GM21447 (cell line): ENCODE measurements at regions not wholly inside any gene's neighbourhood (a gene's known extent, or its start where the extent isn't known, plus 50 kb on each side); places are given as distances from the start of the nearest gene placed in this dataset.

Experiments
- ATAC-seq: cut with Tn5 transposase; IDR thresholded peaks from one replicate; pipeline ENCODE4 v1.9.1; 2021; ENCODE audit not compliant: unreplicated experiment

DNA sequence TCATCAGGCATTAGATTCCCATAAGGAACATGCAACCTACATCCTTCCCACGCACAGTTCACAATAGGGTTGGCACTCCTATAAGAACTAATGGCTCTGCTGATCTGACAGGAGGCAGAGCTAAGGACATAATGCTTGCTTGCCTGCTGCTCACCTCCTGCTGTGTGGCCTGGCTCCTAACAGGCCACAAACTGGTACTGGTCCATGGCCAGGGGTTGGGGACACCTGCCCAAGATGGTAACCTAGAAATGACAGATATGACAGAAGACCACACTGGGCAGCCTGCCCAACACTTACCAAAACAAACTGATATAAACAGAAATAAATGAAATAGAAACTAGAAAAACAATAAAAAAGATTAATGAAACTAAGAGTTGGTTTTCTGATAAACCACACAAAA is 325.6 kb downstream of the SEC23A start:
- no peak for ATAC-seq

DNA sequence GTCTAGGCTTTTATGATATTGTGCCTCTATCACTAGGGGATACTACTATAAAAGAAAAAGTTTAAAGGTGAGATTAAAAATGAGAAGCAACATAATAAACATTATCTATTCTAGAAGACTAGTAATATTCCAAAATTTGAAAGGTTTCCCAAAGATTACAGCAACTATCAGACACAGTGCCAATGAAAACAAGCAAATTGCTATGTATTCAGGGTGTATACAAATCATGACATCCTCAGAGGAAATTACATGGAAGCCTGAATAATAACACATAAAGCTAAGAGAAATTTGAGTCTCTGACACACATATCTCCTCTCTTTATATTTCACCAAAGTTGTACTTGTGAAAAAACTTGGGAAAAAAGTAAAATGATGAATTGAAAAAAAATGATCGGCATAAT is 327.0 kb downstream of the SEC23A start:
- no peak for ATAC-seq

- ATAC-seq, result no peak
Measured at GRCh38 chr14:38774162-38774561, 328.9 kb downstream of the SEC23A start.

- no peak for ATAC-seq
Measured at GRCh38 chr14:38770251-38770650, 332.8 kb downstream of the SEC23A start.

GRCh38 chr14:38762845-38763244 is 340.2 kb downstream of the SEC23A start:
- ATAC-seq, result no peak

DNA sequence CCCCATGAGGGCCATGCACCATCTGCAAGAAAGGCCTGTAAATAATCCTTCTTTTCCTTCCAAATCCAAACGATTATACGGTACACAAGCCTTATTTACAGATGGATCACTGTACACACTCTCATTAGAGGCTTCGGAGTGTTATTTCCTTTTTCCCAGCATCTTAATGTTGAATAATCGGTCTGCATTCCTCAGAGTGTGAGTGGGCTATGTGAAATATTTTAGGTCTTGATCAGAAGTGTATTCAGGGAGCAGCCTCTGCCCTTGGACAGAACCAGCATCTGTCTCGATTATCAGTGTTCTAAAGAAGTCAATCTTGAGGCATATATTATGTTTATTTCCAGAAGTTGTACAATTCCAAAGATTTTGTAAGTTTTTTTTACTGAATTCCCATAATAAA is 340.6 kb downstream of the SEC23A start:
- ATAC-seq, result no peak

DNA sequence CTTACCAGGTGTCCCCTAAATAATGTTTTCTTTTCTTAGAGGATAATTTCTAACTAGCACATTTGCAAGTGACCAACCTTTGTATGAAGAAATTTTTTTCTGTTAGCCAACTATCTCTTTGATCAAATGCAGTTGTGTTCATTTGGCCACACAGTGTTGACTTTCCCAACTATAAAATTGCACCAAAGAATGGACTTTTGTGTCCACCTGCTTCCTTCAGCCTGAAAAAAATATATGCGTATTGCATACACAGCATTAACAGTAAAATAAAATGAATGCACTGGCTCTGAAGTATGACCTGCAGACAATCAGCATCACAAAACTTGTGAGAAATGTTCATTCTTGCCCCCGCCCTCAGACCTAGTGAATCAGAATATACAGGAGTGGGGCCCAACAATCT is 342.0 kb downstream of the SEC23A start:
- no peak for ATAC-seq

GRCh38 chr14:38758661-38759060 is 344.4 kb downstream of the SEC23A start:
- ATAC-seq, result no peak

DNA sequence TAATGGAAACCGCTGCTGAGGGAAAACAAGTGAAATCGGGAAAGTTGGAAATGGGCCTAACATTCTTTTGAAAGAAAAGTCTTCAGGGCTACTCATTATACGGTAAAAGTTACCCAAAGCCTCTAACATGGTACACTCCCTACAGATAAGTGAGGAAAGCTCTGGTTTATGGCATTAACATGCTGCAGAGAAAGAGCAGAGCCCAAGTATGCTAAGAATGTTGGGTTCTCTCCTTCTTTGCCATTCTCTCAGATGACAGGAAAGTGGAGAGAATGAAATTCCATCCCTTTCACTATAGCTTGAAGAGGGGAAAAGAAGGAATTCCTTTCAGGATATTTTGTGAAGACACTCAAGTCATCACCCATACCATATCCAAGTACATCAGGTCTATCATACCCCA is 348.0 kb downstream of the SEC23A start:
- no peak for ATAC-seq

DNA sequence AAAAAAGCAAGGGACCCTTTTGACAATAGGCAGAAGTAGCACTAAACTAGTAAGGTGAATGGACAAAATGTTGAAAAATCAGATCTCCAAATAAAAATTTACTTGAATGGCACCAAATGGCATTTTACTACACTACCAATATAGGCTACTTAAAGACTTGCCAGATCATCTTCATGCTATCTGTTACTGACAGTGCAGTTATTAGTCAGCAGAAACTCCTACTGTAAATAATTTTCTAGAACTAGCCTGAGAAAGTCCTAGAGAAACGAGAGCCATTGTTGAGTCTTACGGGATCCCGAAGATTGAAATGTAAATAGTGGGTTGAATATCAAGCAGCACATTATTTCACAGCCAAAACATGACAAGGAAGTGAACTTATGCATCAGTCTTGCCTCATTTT is 350.3 kb downstream of the SEC23A start:
- no peak for ATAC-seq

DNA sequence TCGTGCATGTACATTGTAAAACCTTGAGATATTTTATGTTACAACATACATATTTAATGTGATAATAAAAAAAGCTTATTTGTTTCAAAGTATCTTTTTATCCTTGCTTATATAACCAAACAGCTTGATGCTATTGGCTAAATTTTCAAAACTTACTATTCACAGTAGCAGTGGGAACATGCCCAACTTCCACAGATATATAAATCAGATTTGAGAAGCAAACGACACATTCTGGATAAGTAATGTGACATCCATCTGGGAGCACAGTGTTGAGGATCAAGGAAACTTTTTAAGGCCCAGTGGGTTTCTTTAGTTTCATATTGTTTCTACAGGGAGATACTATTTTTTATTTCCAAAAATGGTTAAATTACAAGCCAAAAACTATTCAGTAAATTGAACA is 350.7 kb downstream of the SEC23A start:
- ATAC-seq, result no peak

DNA sequence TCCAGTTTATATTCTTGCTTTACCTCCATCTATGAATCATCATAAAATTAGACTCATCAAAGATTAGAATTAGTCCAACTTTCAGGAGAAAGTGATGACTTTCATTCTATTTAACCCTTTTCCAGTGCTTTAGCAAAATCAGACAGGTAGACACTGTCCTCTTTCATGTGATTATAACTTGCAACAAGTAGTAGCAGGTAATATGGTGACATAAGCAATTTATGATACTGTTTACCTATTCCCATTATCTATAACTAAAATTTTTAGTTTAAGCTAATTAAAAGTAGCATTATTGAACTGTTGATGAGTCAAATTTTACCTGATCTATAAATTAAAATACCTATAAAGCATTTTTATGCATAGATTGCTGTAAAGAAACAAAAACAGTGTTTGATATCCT is 351.6 kb downstream of the SEC23A start:
- no peak for ATAC-seq

GRCh38 chr14:38749936-38750335 is 353.1 kb downstream of the SEC23A start:
- no peak for ATAC-seq

- ATAC-seq, result no peak
Measured at GRCh38 chr14:38745861-38746260, 357.2 kb downstream of the SEC23A start.

DNA sequence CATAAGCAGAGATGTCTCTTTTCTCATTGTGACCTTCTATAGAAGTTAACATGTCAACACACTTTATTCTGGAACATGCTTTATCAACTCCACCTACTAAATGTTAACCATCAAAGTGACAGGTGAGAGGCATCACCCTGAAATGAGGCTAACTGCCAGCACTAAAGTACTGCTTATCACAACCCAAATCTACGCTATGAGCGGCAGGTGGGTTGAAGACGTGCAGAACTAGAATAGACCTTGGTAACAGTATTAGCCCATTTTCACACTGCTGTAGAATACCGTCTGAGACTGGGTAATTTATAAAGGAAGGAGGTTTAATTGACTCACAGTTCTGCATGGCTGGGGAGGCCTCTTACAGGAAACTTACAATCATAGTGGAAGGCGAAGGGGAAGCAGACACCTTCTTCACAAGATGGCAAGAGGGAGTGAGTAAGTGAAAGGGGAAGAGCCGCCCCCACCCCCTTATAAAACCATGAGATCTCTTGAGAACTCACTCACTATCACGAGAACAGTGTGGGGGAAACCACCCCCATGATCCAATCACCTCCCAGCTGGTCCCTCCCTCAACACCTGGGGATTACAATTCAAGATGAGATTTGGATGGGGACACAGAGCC is 359.0 kb downstream of the SEC23A start:
- ATAC-seq, result no peak

DNA sequence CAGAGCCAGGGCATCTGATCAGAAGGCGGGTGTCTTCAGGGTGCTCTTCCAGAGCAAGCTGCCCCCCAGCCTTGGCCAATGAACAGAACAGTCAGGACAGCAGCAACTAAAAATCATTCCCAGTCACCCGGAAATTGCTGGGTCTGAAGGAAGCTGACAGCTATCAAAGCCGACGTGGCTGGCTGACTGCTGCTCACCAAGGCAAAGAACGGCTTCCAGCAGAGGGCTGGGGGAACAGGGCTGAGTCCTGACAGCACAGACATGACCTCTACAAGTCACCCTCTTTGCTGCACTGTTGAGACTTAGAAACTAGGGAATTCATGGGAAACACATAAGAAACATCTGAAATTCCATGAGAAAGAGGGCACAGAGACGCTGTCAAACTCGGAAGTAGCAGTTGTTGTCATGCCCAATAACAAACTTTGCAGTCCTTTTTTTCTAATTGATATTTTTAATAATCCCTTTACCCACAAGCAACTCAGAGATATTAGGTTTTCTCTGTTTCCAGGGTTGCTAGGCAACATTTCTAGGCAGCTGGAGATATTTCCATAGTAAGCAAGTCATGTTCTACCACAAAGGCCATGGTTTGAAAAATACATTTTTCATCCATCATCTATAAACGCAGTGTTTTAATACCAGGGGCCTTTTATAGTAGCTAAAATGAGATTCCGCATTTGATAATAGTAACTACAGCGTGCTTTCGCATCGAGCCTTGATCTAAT is 365.2 kb downstream of the SEC23A start:
- no peak for ATAC-seq

- no peak for ATAC-seq
Measured at GRCh38 chr14:38735005-38735404, 368.0 kb downstream of the SEC23A start.

- ATAC-seq, result no peak
Measured at GRCh38 chr14:38731962-38732361, 371.1 kb downstream of the SEC23A start.

DNA sequence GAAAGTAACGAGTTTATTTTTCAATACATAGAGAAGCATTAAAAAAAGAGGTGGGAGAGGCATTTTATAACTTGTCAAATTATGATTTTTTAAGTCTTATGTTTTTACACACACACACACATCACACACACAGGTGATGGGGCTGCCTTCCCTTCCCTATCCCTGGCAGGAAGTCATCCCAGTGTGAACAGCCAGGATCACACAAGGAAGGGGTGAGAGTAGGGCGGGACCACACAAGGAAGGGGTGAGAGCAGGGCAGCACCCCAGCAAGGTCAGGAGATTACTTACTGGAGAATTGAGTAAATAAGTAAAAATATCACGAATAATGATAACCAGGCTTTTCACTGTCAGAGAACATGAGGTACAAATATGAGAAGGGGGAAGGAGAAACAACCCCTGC is 372.6 kb downstream of the SEC23A start:
- no peak for ATAC-seq

DNA sequence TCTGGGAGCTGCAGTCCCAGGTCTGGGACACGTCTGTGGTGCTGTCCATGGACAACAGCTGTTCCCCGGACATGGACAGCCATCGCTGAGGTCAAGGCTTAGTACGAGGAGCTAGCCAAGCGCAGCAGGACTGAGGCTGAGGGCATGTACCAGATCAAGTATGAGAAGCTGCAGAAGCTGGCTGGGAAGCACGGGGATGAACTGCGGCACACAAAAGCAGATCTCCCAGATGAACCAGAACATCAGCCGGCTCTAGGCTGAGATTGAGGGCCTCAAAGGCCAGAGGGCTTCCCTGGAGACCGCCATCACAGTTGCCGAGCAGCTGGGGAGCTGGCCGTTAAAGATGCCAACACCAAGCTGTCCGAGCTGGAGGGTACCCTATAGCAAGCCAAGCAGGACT is 375.3 kb downstream of the SEC23A start:
- ATAC-seq, result no peak

GRCh38 chr14:38724621-38725020 is 378.4 kb downstream of the SEC23A start:
- ATAC-seq, result no peak

DNA sequence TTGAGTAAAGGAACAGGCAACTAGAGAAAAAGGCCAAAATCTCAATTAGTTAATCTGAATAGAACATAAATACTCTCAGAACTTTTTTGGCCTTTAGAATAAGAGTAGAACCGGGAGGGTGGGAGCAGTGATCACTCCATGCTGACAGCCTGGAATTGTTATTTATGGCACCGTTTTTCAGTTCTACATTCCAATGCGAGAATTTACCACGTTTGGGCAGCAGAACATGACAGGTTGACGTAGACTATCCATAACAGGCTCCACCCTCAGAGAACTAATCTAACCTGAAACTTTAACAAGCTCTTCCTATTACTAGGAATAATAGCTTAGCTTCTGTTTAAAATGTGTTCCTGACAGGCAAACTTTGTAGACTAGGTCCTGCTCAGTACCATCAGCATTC is 379.1 kb downstream of the SEC23A start:
- no peak for ATAC-seq

GRCh38 chr14:38723277-38723676 is 379.8 kb downstream of the SEC23A start:
- ATAC-seq, result no peak
